WTC11 (cell line): ENCODE measurements at regions not wholly inside any gene's neighbourhood (a gene's known extent, or its start where the extent isn't known, plus 50 kb on each side); places are given as distances from the start of the nearest gene placed in this dataset.

Experiments
- ATAC-seq: fragments of 200-7000 bp; cut with Tn5 transposase; 2 replicates; pipeline ENCODE4 v1.10.0; 2021; ENCODE audit warnings: mild to moderate bottlenecking, moderate library complexity
- CTCF ChIA-PET: fragments of 300-600 bp; sonication (Branson Sonifier 250); formaldehyde crosslinking; loops from one replicate; lab custom pipeline; 2021; ENCODE audit warnings: antibody characterized with exemption; lab: Charles Lee
- POLR2A ChIA-PET: fragments of 350-600 bp; sonication (Branson Sonifier 250); formaldehyde crosslinking; loops from one replicate; lab custom pipeline; 2021; ENCODE audit warnings: antibody characterized with exemption; lab: Charles Lee
- DNase-seq: peaks from one replicate; pipeline ENCODE4 v3.0.0; 2021; ENCODE audit warnings: low spot score
- H3K27ac Mint-ChIP-seq: 2 replicates; pipeline ENCODE4 v1.8.0; 2021; ENCODE audit warnings: mixed read lengths
- H3K27me3 Mint-ChIP-seq: 2 replicates; pipeline ENCODE4 v1.8.0; 2021; ENCODE audit warnings: low read depth, mild to moderate bottlenecking, moderate library complexity, mixed read lengths
- H3K36me3 Mint-ChIP-seq: 2 replicates; pipeline ENCODE4 v1.8.0; 2021; ENCODE audit warnings: mixed read lengths
- H3K4me1 Mint-ChIP-seq: 2 replicates; pipeline ENCODE4 v1.8.0; 2022; ENCODE audit warnings: mixed read lengths
- H3K4me3 Mint-ChIP-seq: 2 replicates; pipeline ENCODE4 v1.8.0; 2021; ENCODE audit warnings: mild to moderate bottlenecking, moderate library complexity, mixed read lengths
- H3K9me3 Mint-ChIP-seq: 2 replicates; pipeline ENCODE4 v1.8.0; 2021; ENCODE audit warnings: mixed read lengths
- AFF4 ChIP-seq: sonication (generic); formaldehyde crosslinking; IDR thresholded peaks from 2 replicates; pipeline ENCODE4 v1.8.1; 2023; ENCODE audit warnings: mild to moderate bottlenecking, missing genetic modification reagents, borderline replicate concordance
- CREB1 ChIP-seq: sonication (generic); formaldehyde crosslinking; IDR thresholded peaks from 2 replicates; pipeline ENCODE4 v1.8.0; 2023; ENCODE audit warnings: mild to moderate bottlenecking, missing genetic modification reagents
- CREM ChIP-seq: sonication (generic); formaldehyde crosslinking; IDR thresholded peaks from 2 replicates; pipeline ENCODE4 v1.8.1; 2022; ENCODE audit warnings: mild to moderate bottlenecking, missing genetic modification reagents, moderate library complexity
- EMX1 ChIP-seq: fragments of 250-450 bp; sonication (Bioruptor Pico); IDR thresholded peaks from 2 replicates; pipeline ENCODE4 v1.8.0; 2021; ENCODE audit warnings: mild to moderate bottlenecking
- FOXJ3 ChIP-seq: sonication (generic); formaldehyde crosslinking; IDR thresholded peaks from 2 replicates; pipeline ENCODE4 v1.9.0; 2021; ENCODE audit warnings: missing genetic modification reagents, mild to moderate bottlenecking, borderline replicate concordance
- GRHL2 ChIP-seq: fragments of 250-450 bp; sonication (Bioruptor Pico); IDR thresholded peaks from 2 replicates; pipeline ENCODE4 v1.8.0; 2022; ENCODE audit warnings: mild to moderate bottlenecking, moderate library complexity; ENCODE audit not compliant: insufficient replicate concordance, severe bottlenecking
- HMGA2 ChIP-seq: fragments of 250-450 bp; sonication (Bioruptor Pico); IDR thresholded peaks from 2 replicates; pipeline ENCODE4 v1.4.0; 2021; ENCODE audit warnings: mild to moderate bottlenecking, moderate library complexity
- KAT7 ChIP-seq: sonication (generic); formaldehyde crosslinking; IDR thresholded peaks from 2 replicates; pipeline ENCODE4 v1.8.1; 2023; ENCODE audit warnings: missing genetic modification reagents, mild to moderate bottlenecking, borderline replicate concordance
- NFYB ChIP-seq: sonication (generic); formaldehyde crosslinking; conservative IDR thresholded peaks from 2 replicates; pipeline ENCODE4 v1.8.0; 2022; ENCODE audit warnings: low read depth, missing genetic modification reagents
- RELA ChIP-seq: sonication (generic); formaldehyde crosslinking; IDR thresholded peaks from 2 replicates; pipeline ENCODE4 v1.8.1; 2022; ENCODE audit warnings: missing genetic modification reagents, mild to moderate bottlenecking, borderline replicate concordance
- RORB ChIP-seq: fragments of 250-450 bp; sonication (Bioruptor Pico); IDR thresholded peaks from 2 replicates; pipeline ENCODE4 v1.9.0; 2021; ENCODE audit warnings: mild to moderate bottlenecking
- SMAD4 ChIP-seq: sonication (generic); formaldehyde crosslinking; IDR thresholded peaks from 2 replicates; pipeline ENCODE4 v1.8.0; 2022; ENCODE audit warnings: mild to moderate bottlenecking, missing genetic modification reagents
- ZMAT4 ChIP-seq: fragments of 250-450 bp; sonication (Bioruptor Pico); IDR thresholded peaks from 2 replicates; pipeline ENCODE4 v1.9.0; 2021; ENCODE audit warnings: mild to moderate bottlenecking
- ZNF219 ChIP-seq: sonication (generic); formaldehyde crosslinking; IDR thresholded peaks from 2 replicates; pipeline ENCODE4 v1.8.0; 2023; ENCODE audit warnings: missing genetic modification reagents, mild to moderate bottlenecking, borderline replicate concordance
- ZNF263 ChIP-seq: sonication (generic); formaldehyde crosslinking; IDR thresholded peaks from 2 replicates; pipeline ENCODE4 v1.8.1; 2022; ENCODE audit warnings: low read depth, mild to moderate bottlenecking, moderate library complexity, missing genetic modification reagents
- ZNF416 ChIP-seq: fragments of 250-450 bp; sonication (Bioruptor Pico); IDR thresholded peaks from 2 replicates; pipeline ENCODE4 v1.9.0; 2021; ENCODE audit warnings: mild to moderate bottlenecking, inconsistent platforms
- ZNF423 ChIP-seq: fragments of 250-450 bp; sonication (Bioruptor Pico); IDR thresholded peaks from 2 replicates; pipeline ENCODE4 v2.1.2; 2022; ENCODE audit warnings: mild to moderate bottlenecking, moderate library complexity
- TF ChIP-seq, protein P1 (sequence below): sonication (generic); formaldehyde crosslinking; IDR thresholded peaks from 2 replicates; pipeline ENCODE4 v1.8.1; 2023; ENCODE audit warnings: mild to moderate bottlenecking, missing genetic modification reagents, moderate library complexity
- TF ChIP-seq, protein P2 (sequence below): sonication (generic); formaldehyde crosslinking; IDR thresholded peaks from 2 replicates; pipeline ENCODE4 v1.8.0; 2022; ENCODE audit warnings: missing genetic modification reagents
- TF ChIP-seq, protein P3 (sequence below): sonication (generic); formaldehyde crosslinking; IDR thresholded peaks from 2 replicates; pipeline ENCODE4 v1.8.1; 2022; ENCODE audit warnings: low read depth, missing genetic modification reagents, borderline replicate concordance

GRCh38 chr7:26070290-26070689 lies 81.7 kb upstream of the NFE2L3 start:
- Mint-ChIP-seq H3K27me3 (no peaks in the 10 kb centered on the region), H3K36me3 (no peaks in the 10 kb centered on the region), H3K9me3 (no peaks in the 10 kb centered on the region), H3K4me1 (peaks cover 12% of the 10 kb centered on the region), H3K4me3 (no peak overlapping the region), H3K27ac (no peak overlapping the region)
- ChIA-PET CTCF (interaction anchor here (1.0 kb wide), 1 partner anchor 20 kb away, joined by 3 read pairs; no protein-coding TSS in a partner anchor), POLR2A (no interaction called here)
- TF ChIP-seq ZMAT4 (CRISPR knock-in tag) (no peak), ZNF423 (no peak), ZNF416 (CRISPR knock-in tag) (no peak), AFF4 (CRISPR knock-in tag) (no peak), RORB (CRISPR knock-in tag) (no peak), GRHL2 (CRISPR knock-in tag) (no peak), RELA (no peak), ZNF219 (CRISPR knock-in tag) (no peak)
- TF ChIP-seq, protein P1, sequence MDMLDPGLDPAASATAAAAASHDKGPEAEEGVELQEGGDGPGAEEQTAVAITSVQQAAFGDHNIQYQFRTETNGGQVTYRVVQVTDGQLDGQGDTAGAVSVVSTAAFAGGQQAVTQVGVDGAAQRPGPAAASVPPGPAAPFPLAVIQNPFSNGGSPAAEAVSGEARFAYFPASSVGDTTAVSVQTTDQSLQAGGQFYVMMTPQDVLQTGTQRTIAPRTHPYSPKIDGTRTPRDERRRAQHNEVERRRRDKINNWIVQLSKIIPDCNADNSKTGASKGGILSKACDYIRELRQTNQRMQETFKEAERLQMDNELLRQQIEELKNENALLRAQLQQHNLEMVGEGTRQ (CRISPR knock-in tag) = no peak
- TF ChIP-seq, protein P2, sequence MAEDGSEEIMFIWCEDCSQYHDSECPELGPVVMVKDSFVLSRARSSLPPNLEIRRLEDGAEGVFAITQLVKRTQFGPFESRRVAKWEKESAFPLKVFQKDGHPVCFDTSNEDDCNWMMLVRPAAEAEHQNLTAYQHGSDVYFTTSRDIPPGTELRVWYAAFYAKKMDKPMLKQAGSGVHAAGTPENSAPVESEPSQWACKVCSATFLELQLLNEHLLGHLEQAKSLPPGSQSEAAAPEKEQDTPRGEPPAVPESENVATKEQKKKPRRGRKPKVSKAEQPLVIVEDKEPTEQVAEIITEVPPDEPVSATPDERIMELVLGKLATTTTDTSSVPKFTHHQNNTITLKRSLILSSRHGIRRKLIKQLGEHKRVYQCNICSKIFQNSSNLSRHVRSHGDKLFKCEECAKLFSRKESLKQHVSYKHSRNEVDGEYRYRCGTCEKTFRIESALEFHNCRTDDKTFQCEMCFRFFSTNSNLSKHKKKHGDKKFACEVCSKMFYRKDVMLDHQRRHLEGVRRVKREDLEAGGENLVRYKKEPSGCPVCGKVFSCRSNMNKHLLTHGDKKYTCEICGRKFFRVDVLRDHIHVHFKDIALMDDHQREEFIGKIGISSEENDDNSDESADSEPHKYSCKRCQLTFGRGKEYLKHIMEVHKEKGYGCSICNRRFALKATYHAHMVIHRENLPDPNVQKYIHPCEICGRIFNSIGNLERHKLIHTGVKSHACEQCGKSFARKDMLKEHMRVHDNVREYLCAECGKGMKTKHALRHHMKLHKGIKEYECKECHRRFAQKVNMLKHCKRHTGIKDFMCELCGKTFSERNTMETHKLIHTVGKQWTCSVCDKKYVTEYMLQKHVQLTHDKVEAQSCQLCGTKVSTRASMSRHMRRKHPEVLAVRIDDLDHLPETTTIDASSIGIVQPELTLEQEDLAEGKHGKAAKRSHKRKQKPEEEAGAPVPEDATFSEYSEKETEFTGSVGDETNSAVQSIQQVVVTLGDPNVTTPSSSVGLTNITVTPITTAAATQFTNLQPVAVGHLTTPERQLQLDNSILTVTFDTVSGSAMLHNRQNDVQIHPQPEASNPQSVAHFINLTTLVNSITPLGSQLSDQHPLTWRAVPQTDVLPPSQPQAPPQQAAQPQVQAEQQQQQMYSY = no peak
- no peak for DNase-seq
- ATAC-seq = no peak

DNA sequence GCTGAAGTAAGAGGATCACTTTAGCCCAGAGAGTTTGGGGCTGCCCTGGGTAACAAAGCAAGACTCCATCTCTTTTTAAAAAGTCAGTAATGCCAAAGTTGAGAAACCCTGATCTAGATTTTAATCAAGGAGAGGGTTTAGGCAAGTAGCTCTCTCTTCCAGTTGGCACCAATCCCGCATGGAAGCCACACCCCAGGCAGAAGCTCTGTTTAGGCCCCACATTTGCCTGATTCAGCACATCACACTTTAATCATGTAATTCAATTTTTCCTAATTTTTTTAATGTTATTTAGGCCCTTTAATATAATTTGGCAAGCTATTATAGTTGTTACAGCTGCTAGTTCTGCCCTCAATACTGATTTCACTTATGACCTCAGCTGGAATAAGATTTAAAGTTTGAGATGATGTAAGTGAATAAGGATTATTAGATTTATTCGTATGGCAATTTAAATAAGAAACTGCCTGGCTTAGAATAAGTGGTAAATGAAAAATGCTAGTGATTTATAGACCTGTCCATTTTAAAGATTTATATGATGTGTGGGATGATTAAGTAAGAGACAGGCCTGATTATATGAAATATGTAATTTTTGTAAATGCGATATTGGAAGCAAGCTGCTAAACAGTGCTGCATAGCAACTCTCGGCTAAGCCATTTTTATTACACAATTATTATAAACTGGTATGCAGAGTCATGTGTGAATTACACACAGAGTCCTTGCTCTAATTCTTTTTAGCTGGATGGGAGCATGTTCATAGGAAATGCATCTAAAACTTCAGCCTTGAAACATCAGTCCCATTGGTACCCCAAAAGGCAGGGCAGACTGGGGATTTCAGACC lies 80.2 kb upstream of the NFE2L3 start:
- no peak overlapping the region for H3K27ac Mint-ChIP-seq
- DNase-seq (no peak), ATAC-seq (no peak)
- peaks cover 12% of the 10 kb centered on the region for H3K4me1 Mint-ChIP-seq
- CTCF ChIA-PET = interaction anchor here (1.1 to 1.5 kb wide), 2 partner anchors 10 to 19 kb away, joined by 3 to 4 read pairs; no protein-coding TSS in a partner anchor
- no peaks in the 10 kb centered on the region for H3K27me3 Mint-ChIP-seq
- H3K36me3 Mint-ChIP-seq = no peaks in the 10 kb centered on the region
- no peaks in the 10 kb centered on the region for H3K9me3 Mint-ChIP-seq
- H3K4me3 Mint-ChIP-seq = no peak overlapping the region
- POLR2A ChIA-PET = no interaction called here
- TF ChIP-seq HMGA2 (no peak), NFYB (CRISPR knock-in tag) (no peak), SMAD4 (CRISPR knock-in tag) (no peak), ZNF263 (no peak), ZNF423 (no peak), CREB1 (CRISPR knock-in tag) (no peak), KAT7 (CRISPR knock-in tag) (no peak), EMX1 (CRISPR knock-in tag) (no peak), FOXJ3 (CRISPR knock-in tag) (no peak), RELA (no peak), GRHL2 (CRISPR knock-in tag) (no peak), CREM (no peak)
- TF ChIP-seq, protein P2 = no peak
- TF ChIP-seq, protein P3, sequence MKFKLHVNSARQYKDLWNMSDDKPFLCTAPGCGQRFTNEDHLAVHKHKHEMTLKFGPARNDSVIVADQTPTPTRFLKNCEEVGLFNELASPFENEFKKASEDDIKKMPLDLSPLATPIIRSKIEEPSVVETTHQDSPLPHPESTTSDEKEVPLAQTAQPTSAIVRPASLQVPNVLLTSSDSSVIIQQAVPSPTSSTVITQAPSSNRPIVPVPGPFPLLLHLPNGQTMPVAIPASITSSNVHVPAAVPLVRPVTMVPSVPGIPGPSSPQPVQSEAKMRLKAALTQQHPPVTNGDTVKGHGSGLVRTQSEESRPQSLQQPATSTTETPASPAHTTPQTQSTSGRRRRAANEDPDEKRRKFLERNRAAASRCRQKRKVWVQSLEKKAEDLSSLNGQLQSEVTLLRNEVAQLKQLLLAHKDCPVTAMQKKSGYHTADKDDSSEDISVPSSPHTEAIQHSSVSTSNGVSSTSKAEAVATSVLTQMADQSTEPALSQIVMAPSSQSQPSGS (CRISPR knock-in tag) = no peak
